ENCODE measurements at regions not wholly inside any gene's neighbourhood (a gene's known extent, or its start where the extent isn't known, plus 50 kb on each side); places are given as distances from the start of the nearest gene placed in this dataset.

- WGBS, 2 experiments (ENCODE audit: extremely low coverage in 1 of 2, insufficient coverage in 1 of 2, insufficient read length in 1 of 2, insufficient replicate concordance in 2 of 2, low coverage in 1 of 2, low lambda C conversion rate in 2 of 2, missing lambda C conversion rate in 1 of 2), result 89% methylated on average over 12 of the region's 17 CpGs; no CpG with 5 or more reads in 1 of the 2 experiments
- H3K18ac ChIP-seq (ENCODE audit: extremely low read depth, low read length), result no peak overlapping the region
- no peak overlapping the region for H2BK15ac ChIP-seq (ENCODE audit: low read length)
- FAIRE-seq (no peak), DNase-seq (ENCODE audit: low read depth in 1 of 2, low spot score in 2 of 2) (peak in 1 of 2 experiments; percentile 11)
- no peak overlapping the region for H3K4me3 ChIP-seq (ENCODE audit: extremely low read depth in 1 of 4, insufficient read depth in 2 of 4, low read depth in 3 of 4, low read length in 4 of 4)
- H2BK20ac ChIP-seq (ENCODE audit: low read length), result no peak overlapping the region
- no peak overlapping the region for H3K56ac ChIP-seq (replicated peaks; ENCODE audit: insufficient read length, low read depth, low read length)
- no peak overlapping the region for H2BK12ac ChIP-seq (ENCODE audit: low read depth, low read length)
- H3K14ac ChIP-seq (ENCODE audit: insufficient read length), result no peak overlapping the region
- no peak overlapping the region for H2BK120ac ChIP-seq (replicated peaks; ENCODE audit: low read depth, low read length)
- H3K4me1 ChIP-seq (replicated peaks in 1 of 4; ENCODE audit: control insufficient read depth in 3 of 4, insufficient read depth in 4 of 4, low read length in 3 of 4), result no peaks in the 10 kb centered on the region
- POLR2A ChIA-PET (ENCODE audit: partially characterized antibody), result no interaction called here
- no peak overlapping the region for H2AK5ac ChIP-seq (ENCODE audit: low read depth, low read length)
- H4K8ac ChIP-seq (ENCODE audit: extremely low read depth, insufficient read depth, low read length), result no peak overlapping the region
- H3K9ac ChIP-seq (replicated peaks in 1 of 4; ENCODE audit: extremely low read depth in 1 of 4, low read depth in 3 of 4, low read length in 3 of 4), result no peak overlapping the region
- H3K4me2 ChIP-seq (ENCODE audit: insufficient read depth in 1 of 2, low read depth in 2 of 2, low read length in 2 of 2), result no peak overlapping the region
- no peaks in the 10 kb centered on the region for H4K20me1 ChIP-seq (replicated peaks in 1 of 2; ENCODE audit: control insufficient read depth in 1 of 2, insufficient read depth in 2 of 2, low read length in 2 of 2)
- H3K4ac ChIP-seq (replicated peaks; ENCODE audit: insufficient read length, low read depth, low read length), result no peak overlapping the region
- H3K27ac ChIP-seq (ENCODE audit: low read depth, low read length), result no peak overlapping the region
- no peak overlapping the region for H4K5ac ChIP-seq (ENCODE audit: insufficient read length, low read depth, low read length)
- H3K36me3 ChIP-seq (ENCODE audit: control insufficient read depth in 2 of 4, insufficient read depth in 4 of 4, low read length in 3 of 4), result no peaks in the 10 kb centered on the region
- no peak overlapping the region for H2BK5ac ChIP-seq (ENCODE audit: low read depth, low read length)
- H2AFZ ChIP-seq (ENCODE audit: low read length), result no peak overlapping the region
- H3K27me3 ChIP-seq (replicated peaks in 1 of 4; ENCODE audit: control insufficient read depth in 3 of 4, extremely low read depth in 1 of 4, insufficient read depth in 3 of 4, low read length in 3 of 4), result no peaks in the 10 kb centered on the region
- CTCF ChIA-PET (ENCODE audit: partially characterized antibody), result no interaction called here
- H3K23me2 ChIP-seq (ENCODE audit: low read depth, low read length), result no peaks in the 10 kb centered on the region
- no peaks in the 10 kb centered on the region for H3K79me1 ChIP-seq (ENCODE audit: low read depth, low read length)
- no peak overlapping the region for H3K23ac ChIP-seq (ENCODE audit: insufficient read length)
- H4K91ac ChIP-seq (replicated peaks; ENCODE audit: insufficient read length, low read length), result no peak overlapping the region
- H3K9me3 ChIP-seq (ENCODE audit: insufficient read depth in 2 of 2, low read depth in 1 of 2, low read length in 1 of 2), result peaks cover 69 to 93% of the 10 kb centered on the region in 2 experiments
- H3K79me2 ChIP-seq (ENCODE audit: control insufficient read depth in 1 of 2, insufficient read depth in 2 of 2, low read length in 2 of 2), result no peaks in the 10 kb centered on the region
- TF ChIP-seq FOSL1 (IDR thresholded peaks at IDR 0.05; ENCODE audit: insufficient read depth, low read depth, low read length) (no peak), RAD21 (IDR thresholded peaks at IDR 0.05 in 1 of 2, conservative IDR thresholded peaks at IDR 0.05 in 1 of 2; ENCODE audit: low read depth in 2 of 2, low read length in 2 of 2) (no peak), BCL11A (IDR thresholded peaks at IDR 0.05; ENCODE audit: low read depth in 2 of 2, low read length in 2 of 2) (no peak), CBX8 (IDR thresholded peaks at IDR 0.05; ENCODE audit: borderline replicate concordance, low read depth, low read length) (no peak), CHD2 (IDR thresholded peaks at IDR 0.05; ENCODE audit: low read length) (no peak), JUND (IDR thresholded peaks at IDR 0.05; ENCODE audit: low read length) (no peak), EZH2 (IDR thresholded peaks at IDR 0.05; ENCODE audit: low read depth, low read length, severe bottlenecking) (no peak), YY1 (IDR thresholded peaks at IDR 0.05; ENCODE audit: low read depth, low read length) (no peak), E2F6 (IDR thresholded peaks at IDR 0.05) (no peak), SUZ12 (IDR thresholded peaks at IDR 0.05; ENCODE audit: low read length) (no peak), KDM1A (IDR thresholded peaks at IDR 0.05; ENCODE audit: borderline replicate concordance, low read length) (no peak), RXRA (IDR thresholded peaks at IDR 0.05; ENCODE audit: insufficient read depth, low read depth, low read length) (no peak)
Measured at GRCh38 chr15:25178835-25179672, 224.3 kb downstream of the SNRPN start.
